Glutamatergic neuron (in vitro differentiated cells): ENCODE measurements at regions not wholly inside any gene's neighbourhood (a gene's known extent, or its start where the extent isn't known, plus 50 kb on each side); places are given as distances from the start of the nearest gene placed in this dataset.

ENCODE experiments used
- DNase-seq: peaks from one replicate; pipeline ENCODE4 v3.0.0; 2022
- H3K27ac Mint-ChIP-seq: one replicate; pipeline ENCODE4 v1.8.0; 2020; ENCODE audit warnings: mild to moderate bottlenecking, mixed read lengths, inconsistent platforms; ENCODE audit not compliant: unreplicated experiment
- H3K27me3 Mint-ChIP-seq: one replicate; pipeline ENCODE4 v1.8.0; 2020; ENCODE audit warnings: mild to moderate bottlenecking, moderate library complexity, mixed read lengths, inconsistent platforms; ENCODE audit not compliant: unreplicated experiment
- H3K36me3 Mint-ChIP-seq: one replicate; pipeline ENCODE4 v1.8.0; 2020; ENCODE audit warnings: mild to moderate bottlenecking, mixed read lengths, inconsistent platforms; ENCODE audit not compliant: unreplicated experiment
- H3K4me1 Mint-ChIP-seq: one replicate; pipeline ENCODE4 v1.8.0; 2020; ENCODE audit warnings: mild to moderate bottlenecking, low read depth, mixed read lengths, inconsistent platforms; ENCODE audit not compliant: unreplicated experiment
- H3K4me3 Mint-ChIP-seq: one replicate; pipeline ENCODE4 v1.8.0; 2020; ENCODE audit warnings: mild to moderate bottlenecking, mixed read lengths, inconsistent platforms; ENCODE audit not compliant: unreplicated experiment
- H3K9me3 Mint-ChIP-seq: one replicate; pipeline ENCODE4 v1.8.0; 2020; ENCODE audit warnings: mild to moderate bottlenecking, moderate library complexity, mixed read lengths, inconsistent platforms; ENCODE audit not compliant: unreplicated experiment
- CTCF ChIP-seq: fragments of 200-600 bp; sonication (generic); IDR thresholded peaks from one replicate; pipeline ENCODE4 v1.5.0; 2021; ENCODE audit not compliant: partially characterized antibody, unreplicated experiment

- TF ChIP-seq CTCF, result no peak
- no peak for DNase-seq
- Mint-ChIP-seq H3K4me1 (peaks cover 10% of the 10 kb centered on the region), H3K9me3 (peaks cover 9% of the 10 kb centered on the region), H3K27me3 (no peaks in the 10 kb centered on the region), H3K36me3 (peaks cover 6% of the 10 kb centered on the region), H3K27ac (no peak overlapping the region), H3K4me3 (no peak overlapping the region)
Measured at GRCh38 chr10:3964516-3964915, 179.5 kb upstream of the KLF6 start.

GRCh38 chr10:3963191-3963673 is 178.2 kb upstream of the KLF6 start:
- no peaks in the 10 kb centered on the region for H3K27me3 Mint-ChIP-seq
- H3K4me1 Mint-ChIP-seq, result peaks cover 14% of the 10 kb centered on the region
- H3K4me3 Mint-ChIP-seq, result no peak overlapping the region
- peaks cover 6% of the 10 kb centered on the region for H3K36me3 Mint-ChIP-seq
- no peak for TF ChIP-seq CTCF
- H3K27ac Mint-ChIP-seq, result no peak overlapping the region
- peaks cover 9% of the 10 kb centered on the region for H3K9me3 Mint-ChIP-seq
- DNase-seq, result no peak

GRCh38 chr10:3961082-3961481 is 176.1 kb upstream of the KLF6 start:
- TF ChIP-seq CTCF, result no peak
- Mint-ChIP-seq H3K9me3 (peaks cover under 1% of the 10 kb centered on the region), H3K36me3 (no peaks in the 10 kb centered on the region), H3K4me1 (peaks cover 21% of the 10 kb centered on the region), H3K4me3 (no peak overlapping the region), H3K27me3 (no peaks in the 10 kb centered on the region), H3K27ac (no peak overlapping the region)
- no peak for DNase-seq

GRCh38 chr10:3960496-3960895 is 175.5 kb upstream of the KLF6 start:
- no peak for DNase-seq
- H3K27me3 Mint-ChIP-seq, result no peaks in the 10 kb centered on the region
- H3K4me3 Mint-ChIP-seq, result no peak overlapping the region
- H3K36me3 Mint-ChIP-seq, result no peaks in the 10 kb centered on the region
- peaks cover 3% of the 10 kb centered on the region for H3K9me3 Mint-ChIP-seq
- H3K27ac Mint-ChIP-seq, result no peak overlapping the region
- no peak for TF ChIP-seq CTCF
- peaks cover 26% of the 10 kb centered on the region for H3K4me1 Mint-ChIP-seq

GRCh38 chr10:3959370-3960325 is 174.6 kb upstream of the KLF6 start:
- peak overlapping the region; percentile 65 for H3K27ac Mint-ChIP-seq
- H3K27me3 Mint-ChIP-seq, result no peaks in the 10 kb centered on the region
- peaks cover 3% of the 10 kb centered on the region for H3K9me3 Mint-ChIP-seq
- DNase-seq, result no peak
- H3K36me3 Mint-ChIP-seq, result no peaks in the 10 kb centered on the region
- H3K4me1 Mint-ChIP-seq, result peaks cover 28% of the 10 kb centered on the region
- peak overlapping the region; percentile 11 for H3K4me3 Mint-ChIP-seq
- no peak for TF ChIP-seq CTCF
